Gastrocnemius medialis (tissue), 4 donors: ENCODE measurements at regions not wholly inside any gene's neighbourhood (a gene's known extent, or its start where the extent isn't known, plus 50 kb on each side); places are given as distances from the start of the nearest gene placed in this dataset.

Experiments used
- CTCF ChIP-seq, 5 experiments: fragments of 450-650 bp in 3 of 5; fragments of 200-600 bp in 2 of 5; sonication (generic) in 2 of 5; IDR thresholded peaks in 4 of 5; conservative IDR thresholded peaks in 1 of 5; 1 replicate in 4 of 5; 2 replicates in 1 of 5; pipeline ENCODE4 v1.5.1; 2016 to 2019; ENCODE audit warnings: antibody characterized with exemption in 5 of 5, mild to moderate bottlenecking in 3 of 5, moderate library complexity in 3 of 5
- POLR2A ChIP-seq, 2 donors: fragments of 450-650 bp; IDR thresholded peaks; one replicate each; pipeline ENCODE4 v1.6.1; 2017; ENCODE audit warnings: antibody characterized with exemption in 2 of 2, mild to moderate bottlenecking in 2 of 2, moderate library complexity in 2 of 2

- no peak for TF ChIP-seq CTCF (IDR thresholded peaks at IDR 0.05 in 4 of 5, conservative IDR thresholded peaks at IDR 0.05 in 1 of 5)
- TF ChIP-seq POLR2A (IDR thresholded peaks at IDR 0.05) = no peak
Measured at GRCh38 chr2:180596453-180596852, 384.0 kb upstream of the UBE2E3 start.
